ENCODE measurements at regions not wholly inside any gene's neighbourhood (a gene's known extent, or its start where the extent isn't known, plus 50 kb on each side); places are given as distances from the start of the nearest gene placed in this dataset.

DNA sequence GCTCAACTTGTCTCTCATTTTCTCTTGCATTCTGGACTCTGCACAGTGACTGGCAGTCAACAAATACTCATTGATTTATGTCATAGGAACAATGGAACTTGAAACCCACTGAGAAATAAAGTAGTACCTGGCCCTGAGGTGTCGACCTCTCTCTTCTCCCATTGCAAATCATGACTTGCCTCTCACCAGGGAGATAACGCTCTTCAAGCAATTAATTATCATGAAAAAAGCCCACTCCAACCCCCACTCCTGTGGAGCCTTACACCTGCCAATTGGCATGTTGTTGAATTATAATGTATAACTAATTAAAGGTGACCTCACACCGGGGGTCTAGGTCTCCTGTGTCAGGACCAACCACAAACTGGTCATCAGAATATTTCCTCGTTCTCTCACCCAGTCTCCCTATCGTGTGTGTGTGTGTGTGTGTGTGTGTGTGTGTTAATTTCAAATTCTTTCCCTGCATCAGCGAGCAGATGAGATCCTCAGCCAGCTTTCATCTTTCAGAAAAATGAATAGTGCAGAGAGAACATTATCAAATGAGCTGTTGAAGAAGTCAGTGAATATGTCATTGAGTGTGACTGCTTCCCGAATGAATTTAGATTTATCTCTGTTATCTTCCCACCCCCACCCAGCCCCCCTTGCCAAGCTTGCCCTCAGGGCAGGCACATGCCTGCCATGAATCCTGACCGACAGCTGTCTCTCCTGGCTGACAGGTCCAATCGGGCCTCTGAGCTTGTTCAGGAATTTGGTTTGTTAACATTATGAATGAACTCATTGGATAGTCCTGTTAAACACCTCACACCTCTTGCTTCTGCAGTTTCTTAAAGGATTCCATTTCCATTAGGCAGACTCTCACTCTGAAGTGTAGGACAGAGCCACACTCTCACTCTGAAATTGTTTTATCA, 357.4 kb downstream of the INSC start:
- H3K9me3 ChIP-seq (ENCODE audit: control insufficient read depth, low read length): no peaks in the 10 kb centered on the region
- H3K9ac ChIP-seq: no peak overlapping the region
- H3K4me3 ChIP-seq (ENCODE audit: low read depth, low read length): no peak overlapping the region

DNA sequence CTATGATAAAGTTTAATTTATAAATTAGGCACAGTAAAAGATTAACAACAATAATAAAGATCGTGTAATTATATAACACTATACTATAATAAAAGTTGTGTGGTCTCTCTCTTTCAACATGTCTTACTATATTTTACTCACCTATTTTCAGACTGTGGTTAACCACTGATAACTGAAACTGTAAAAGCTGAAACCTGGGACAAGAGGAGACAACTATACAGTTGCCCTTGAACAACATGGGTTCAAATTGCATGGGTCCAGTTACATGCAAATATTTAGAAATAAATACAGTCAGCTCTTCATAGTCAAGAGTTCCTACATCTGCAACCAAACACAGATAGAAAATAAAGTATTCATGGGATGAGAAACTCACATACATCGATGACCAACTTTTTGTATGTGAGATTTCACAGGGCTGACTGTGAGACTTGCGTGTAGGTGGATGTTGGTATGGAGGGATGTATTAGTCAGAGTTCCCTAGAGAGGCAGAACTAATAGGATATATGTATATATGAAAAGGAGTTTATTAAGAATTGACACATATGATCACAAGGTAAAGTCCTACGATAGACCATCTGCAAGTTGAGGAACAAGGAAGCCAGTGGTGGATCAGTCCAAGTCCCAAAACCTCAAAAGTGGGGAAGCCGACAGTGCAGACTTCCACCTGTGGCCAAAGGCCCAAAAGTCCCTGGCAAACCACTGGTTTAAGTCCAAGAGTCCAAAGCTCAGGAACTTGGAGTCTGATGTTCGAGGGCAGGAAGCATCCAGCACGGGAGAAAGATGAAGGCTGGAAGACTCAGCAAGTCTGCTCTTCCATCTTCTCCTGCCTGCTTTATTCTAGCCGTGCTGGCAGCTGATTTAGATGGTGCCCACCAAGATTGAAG, 359.5 kb downstream of the INSC start:
- H3K27ac ChIP-seq: no peak overlapping the region
- no peaks in the 10 kb centered on the region for H3K9me3 ChIP-seq (ENCODE audit: control insufficient read depth, low read length)
- TF ChIP-seq, protein P1, sequence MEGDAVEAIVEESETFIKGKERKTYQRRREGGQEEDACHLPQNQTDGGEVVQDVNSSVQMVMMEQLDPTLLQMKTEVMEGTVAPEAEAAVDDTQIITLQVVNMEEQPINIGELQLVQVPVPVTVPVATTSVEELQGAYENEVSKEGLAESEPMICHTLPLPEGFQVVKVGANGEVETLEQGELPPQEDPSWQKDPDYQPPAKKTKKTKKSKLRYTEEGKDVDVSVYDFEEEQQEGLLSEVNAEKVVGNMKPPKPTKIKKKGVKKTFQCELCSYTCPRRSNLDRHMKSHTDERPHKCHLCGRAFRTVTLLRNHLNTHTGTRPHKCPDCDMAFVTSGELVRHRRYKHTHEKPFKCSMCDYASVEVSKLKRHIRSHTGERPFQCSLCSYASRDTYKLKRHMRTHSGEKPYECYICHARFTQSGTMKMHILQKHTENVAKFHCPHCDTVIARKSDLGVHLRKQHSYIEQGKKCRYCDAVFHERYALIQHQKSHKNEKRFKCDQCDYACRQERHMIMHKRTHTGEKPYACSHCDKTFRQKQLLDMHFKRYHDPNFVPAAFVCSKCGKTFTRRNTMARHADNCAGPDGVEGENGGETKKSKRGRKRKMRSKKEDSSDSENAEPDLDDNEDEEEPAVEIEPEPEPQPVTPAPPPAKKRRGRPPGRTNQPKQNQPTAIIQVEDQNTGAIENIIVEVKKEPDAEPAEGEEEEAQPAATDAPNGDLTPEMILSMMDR (IDR thresholded peaks at IDR 0.05): no peak
- H3K4me2 ChIP-seq (ENCODE audit: low read length): no peak overlapping the region
- H3K36me3 ChIP-seq (ENCODE audit: control insufficient read depth, insufficient read depth, low read length): no peaks in the 10 kb centered on the region
- no peaks in the 10 kb centered on the region for H3K4me1 ChIP-seq
- H3K27me3 ChIP-seq (ENCODE audit: control insufficient read depth, insufficient read depth, low read length): no peaks in the 10 kb centered on the region
- no peak overlapping the region for H3K9ac ChIP-seq
- H3K4me3 ChIP-seq (ENCODE audit: low read depth, low read length): no peak overlapping the region
- no peaks in the 10 kb centered on the region for H3K79me2 ChIP-seq
- no peak overlapping the region for H2AFZ ChIP-seq

More for the DNA sequence above, 357.4 kb downstream of the INSC start:
- TF ChIP-seq, protein P1 (IDR thresholded peaks at IDR 0.05): no peak
- Histone ChIP-seq H2AFZ (no peak overlapping the region), H3K4me2 (ENCODE audit: low read length) (no peak overlapping the region), H3K27me3 (ENCODE audit: control insufficient read depth, insufficient read depth, low read length) (no peaks in the 10 kb centered on the region), H3K36me3 (ENCODE audit: control insufficient read depth, insufficient read depth, low read length) (no peaks in the 10 kb centered on the region), H3K79me2 (no peaks in the 10 kb centered on the region), H3K4me1 (no peaks in the 10 kb centered on the region), H3K27ac (no peak overlapping the region)

DNA sequence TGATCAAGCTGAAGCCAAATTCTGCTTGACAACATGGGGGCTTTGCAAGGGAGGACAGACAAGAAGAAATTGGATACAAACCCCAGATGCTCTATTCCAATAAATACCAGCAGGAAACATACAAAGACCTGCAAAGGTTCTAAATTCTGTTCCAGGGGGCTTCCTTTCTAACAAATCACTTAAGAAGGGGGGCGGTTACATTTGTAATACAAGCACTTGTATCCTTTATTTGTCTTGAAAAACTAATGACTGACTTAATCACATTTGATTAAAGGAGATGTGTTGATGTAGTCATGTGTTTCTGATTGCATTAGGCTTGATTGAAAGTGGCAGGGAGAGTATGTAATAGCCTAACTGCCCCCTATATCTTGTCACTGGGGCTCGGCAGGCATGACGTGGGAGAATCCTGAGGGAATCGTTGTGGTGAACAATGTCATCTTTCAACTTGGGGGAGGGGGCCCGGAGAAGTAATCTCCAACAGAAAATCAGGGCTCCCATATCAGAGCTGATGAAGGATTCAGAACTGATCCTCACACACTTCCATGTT, 361.7 kb downstream of the INSC start:
- Histone ChIP-seq H3K4me1 (no peaks in the 10 kb centered on the region), H3K79me2 (no peaks in the 10 kb centered on the region), H3K9ac (no peak overlapping the region), H3K4me2 (ENCODE audit: low read length) (no peak overlapping the region), H3K9me3 (ENCODE audit: control insufficient read depth, low read length) (no peaks in the 10 kb centered on the region), H3K36me3 (ENCODE audit: control insufficient read depth, insufficient read depth, low read length) (no peaks in the 10 kb centered on the region), H3K27me3 (ENCODE audit: control insufficient read depth, insufficient read depth, low read length) (no peaks in the 10 kb centered on the region), H3K4me3 (ENCODE audit: low read depth, low read length) (no peak overlapping the region), H2AFZ (no peak overlapping the region), H3K27ac (no peak overlapping the region)
- TF ChIP-seq, protein P1 (IDR thresholded peaks at IDR 0.05): no peak

DNA sequence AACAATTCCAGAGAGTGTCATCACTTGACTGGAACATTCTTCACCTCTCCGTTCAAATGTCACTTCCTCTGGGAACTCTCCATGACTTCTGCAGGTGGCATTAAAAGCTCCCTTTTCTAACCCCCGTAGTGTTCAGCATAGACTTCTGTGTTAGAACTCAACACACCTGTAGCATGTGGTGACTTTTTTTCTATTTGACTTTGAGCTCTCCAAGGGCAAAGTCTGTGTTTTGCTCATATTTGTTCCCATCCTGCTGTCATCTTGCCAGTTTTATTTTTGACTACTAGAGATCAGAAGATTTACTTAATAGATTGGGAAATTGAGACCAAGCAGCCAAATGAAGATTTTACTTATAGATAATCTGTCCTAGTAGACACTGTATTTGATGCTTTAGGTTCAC, 367.1 kb downstream of the INSC start:
- Histone ChIP-seq H3K9ac (no peak overlapping the region), H3K4me1 (no peaks in the 10 kb centered on the region), H3K36me3 (ENCODE audit: control insufficient read depth, insufficient read depth, low read length) (no peaks in the 10 kb centered on the region), H3K9me3 (ENCODE audit: control insufficient read depth, low read length) (no peaks in the 10 kb centered on the region), H3K27me3 (ENCODE audit: control insufficient read depth, insufficient read depth, low read length) (no peaks in the 10 kb centered on the region), H2AFZ (no peak overlapping the region), H3K27ac (no peak overlapping the region), H3K4me2 (ENCODE audit: low read length) (no peak overlapping the region), H3K4me3 (ENCODE audit: low read depth, low read length) (no peak overlapping the region), H3K79me2 (no peaks in the 10 kb centered on the region)
- TF ChIP-seq, protein P1 (IDR thresholded peaks at IDR 0.05): no peak
